NCI-H128 (cell line): ENCODE measurements at regions not wholly inside any gene's neighbourhood (a gene's known extent, or its start where the extent isn't known, plus 50 kb on each side); places are given as distances from the start of the nearest gene placed in this dataset.
"Not testable (repeated sequence)": the region's sequence is repeated elsewhere in the genome, so short reads cannot be mapped to it uniquely, and the experiment has no call there.

Source experiments
- DNase-seq: peaks from one replicate; lab custom pipeline; 2025; ENCODE audit not compliant: unreplicated experiment; lab: John Stamatoyannopoulos, UW

- DNase-seq = not testable (repeated sequence)
Measured at GRCh38 chr2:125353542-125353941, 1302.4 kb upstream of the GYPC start.

GRCh38 chr2:125364192-125364983, 1291.6 kb upstream of the GYPC start:
- DNase-seq = no peak

- DNase-seq = no peak
Measured at GRCh38 chr2:125364984-125365265, 1291.0 kb upstream of the GYPC start.

GRCh38 chr2:125371867-125372266, 1284.1 kb upstream of the GYPC start:
- DNase-seq = no peak

DNA sequence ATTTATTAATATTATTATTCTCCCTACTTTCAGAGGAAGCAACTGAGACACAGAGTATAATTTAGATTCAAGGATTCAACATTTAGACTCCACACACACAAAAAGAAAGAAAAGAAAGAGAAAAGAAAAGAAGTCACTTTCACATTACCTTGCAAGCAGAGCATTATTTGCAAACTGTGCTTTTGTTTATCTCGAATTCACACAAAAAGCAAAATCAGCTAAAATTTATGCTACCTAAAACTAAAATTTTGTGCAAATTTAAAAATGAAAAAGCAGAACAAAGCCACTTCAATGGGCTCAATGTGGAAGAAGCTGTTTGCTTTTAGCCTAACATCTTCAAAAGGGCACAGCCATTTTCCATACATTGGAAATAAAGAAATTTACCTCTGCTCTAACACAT, 1282.7 kb upstream of the GYPC start:
- no peak for DNase-seq

DNA sequence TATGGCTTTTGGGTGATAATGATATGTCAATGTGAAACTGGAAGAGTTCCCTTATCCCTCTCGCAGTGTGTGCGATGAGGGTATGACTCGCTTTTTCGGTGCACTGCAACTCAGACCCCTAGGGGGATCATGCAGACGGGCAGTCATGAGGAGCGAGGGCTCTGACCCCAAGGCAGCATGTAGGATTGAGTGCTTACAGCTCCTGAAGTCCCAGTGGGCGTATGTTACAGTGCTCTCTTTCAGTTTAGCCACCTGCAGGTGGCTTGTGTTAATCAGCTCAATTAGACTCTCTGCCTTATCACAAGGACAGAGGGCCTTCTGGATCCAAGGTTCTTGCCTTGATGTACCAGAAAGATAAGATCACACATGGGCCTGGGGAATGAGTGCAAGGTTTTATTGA, 1269.9 kb upstream of the GYPC start:
- DNase-seq = no peak

DNA sequence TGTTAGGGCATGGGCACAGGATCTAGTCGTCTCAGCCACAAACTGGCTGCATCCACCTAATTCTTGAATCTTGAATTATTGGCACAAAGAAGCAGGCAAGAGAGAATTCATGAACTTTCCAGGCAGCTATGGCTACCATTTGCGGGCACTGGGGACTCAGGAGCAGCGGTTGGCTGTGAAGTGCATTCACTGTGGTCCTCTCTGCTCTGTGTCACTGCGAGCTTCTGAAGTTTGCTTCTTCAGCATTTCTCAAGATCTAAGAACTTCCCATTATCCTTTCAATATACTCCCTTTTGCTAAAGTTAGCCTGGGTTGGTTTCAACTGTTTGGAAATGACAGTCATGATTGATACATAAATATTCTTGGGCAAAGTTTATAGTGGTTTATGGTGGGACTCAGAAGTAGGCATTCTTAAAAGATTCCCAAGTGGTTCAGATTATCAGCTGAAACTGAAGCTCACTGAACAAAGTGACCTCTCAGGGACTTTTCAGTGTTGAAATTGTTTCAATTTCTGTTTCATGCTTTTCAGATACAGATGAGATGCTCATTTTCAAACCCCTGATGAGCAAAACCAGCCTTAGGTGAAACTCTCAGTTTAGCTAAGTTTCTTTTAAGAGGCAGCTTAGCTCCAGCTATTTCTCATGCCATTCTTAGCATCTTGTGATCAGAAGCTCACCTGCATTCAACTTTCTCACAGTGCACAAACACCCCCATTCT, 1258.3 kb upstream of the GYPC start:
- DNase-seq = no peak

DNA sequence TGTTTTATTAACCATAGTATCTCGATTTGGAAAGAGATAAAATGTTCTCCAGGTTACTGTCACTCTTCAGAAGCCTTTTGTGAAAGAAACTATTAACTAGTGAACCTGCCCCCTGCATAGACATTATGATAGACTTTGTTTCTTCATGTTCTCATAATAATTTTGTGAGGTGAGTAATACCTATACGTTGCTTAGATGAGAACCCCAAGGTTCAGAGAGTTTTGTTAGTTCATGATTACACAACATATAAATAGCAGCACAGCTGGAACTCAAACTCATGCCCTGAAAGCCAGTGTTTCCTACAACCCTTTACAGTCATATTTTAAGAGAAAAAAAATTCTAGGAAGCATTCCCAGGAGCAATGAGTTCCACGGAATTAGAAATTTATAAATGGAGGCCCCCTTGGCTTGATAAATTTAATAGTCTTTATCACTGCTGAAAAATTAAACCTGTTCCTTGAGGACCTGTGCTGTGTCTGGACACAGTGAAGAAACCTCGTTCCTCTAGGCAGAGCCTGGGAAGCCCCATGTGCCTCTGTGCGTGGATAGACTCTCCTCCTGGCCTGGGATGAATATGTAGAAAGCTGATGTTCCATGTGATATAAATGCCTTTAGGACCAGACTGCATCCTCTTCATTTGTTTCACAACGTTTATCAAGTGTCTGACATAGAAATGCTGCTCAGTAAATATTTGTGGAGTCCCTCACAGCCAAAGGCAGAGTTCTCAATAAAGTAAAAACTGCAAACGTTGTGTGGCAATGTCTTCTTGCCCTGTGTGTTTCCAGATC, 1257.0 kb upstream of the GYPC start:
- no peak for DNase-seq

DNA sequence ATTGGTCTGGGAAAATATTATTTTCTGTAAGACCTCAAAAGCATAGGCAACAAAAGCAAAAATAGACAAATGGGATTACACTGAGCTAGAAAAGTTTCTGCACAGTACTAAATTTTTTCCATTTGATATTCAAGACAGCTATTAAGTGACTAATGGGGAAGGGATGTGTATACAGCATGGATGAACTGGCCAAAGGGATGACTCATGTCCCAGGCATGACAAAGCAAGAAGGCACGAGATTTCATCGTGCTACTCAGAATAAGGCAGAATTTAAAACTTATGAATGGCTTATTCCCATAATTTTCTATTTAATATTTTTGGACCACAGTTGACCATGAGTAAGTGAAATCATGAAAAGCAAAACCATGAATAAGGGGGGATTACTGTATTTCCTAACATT, 1250.1 kb upstream of the GYPC start:
- no peak for DNase-seq

DNA sequence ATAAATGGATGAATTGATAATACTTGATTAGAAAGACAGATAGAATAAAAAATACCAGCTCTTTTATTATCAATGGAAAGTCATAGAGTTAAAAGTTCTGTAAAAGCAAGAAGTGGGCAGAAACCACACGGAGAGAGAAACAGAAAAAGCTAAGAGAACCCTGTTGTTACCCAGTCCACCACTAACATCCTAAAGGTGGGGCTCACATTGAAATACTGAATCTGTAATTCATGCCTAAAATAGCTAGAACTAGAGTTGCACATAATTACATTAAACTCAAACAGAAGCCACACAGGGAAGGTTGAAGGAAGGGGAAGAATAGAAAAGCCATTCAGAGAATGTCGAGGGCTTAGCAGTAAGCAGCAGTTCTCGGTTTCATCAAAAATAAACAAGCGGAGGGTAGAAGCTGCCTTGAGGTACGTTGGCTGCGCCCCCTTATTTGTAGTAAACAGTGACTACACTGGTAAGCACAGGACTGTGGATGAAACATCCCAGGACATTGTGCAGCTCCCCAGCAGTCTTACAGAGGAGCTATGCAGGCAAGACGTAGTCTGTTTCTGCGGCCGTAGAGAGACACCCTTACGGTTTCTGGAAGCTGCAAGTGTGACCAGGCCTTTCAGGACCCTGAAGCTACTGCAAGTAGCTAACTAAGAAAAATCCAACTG, 1247.0 kb upstream of the GYPC start:
- DNase-seq = no peak

- no peak for DNase-seq
Measured at GRCh38 chr2:125418483-125418882, 1237.5 kb upstream of the GYPC start.

- not testable (repeated sequence) for DNase-seq
Measured at GRCh38 chr2:125422198-125422770, 1233.7 kb upstream of the GYPC start.

- no peak for DNase-seq
Measured at GRCh38 chr2:125424266-125424785, 1231.6 kb upstream of the GYPC start.

DNA sequence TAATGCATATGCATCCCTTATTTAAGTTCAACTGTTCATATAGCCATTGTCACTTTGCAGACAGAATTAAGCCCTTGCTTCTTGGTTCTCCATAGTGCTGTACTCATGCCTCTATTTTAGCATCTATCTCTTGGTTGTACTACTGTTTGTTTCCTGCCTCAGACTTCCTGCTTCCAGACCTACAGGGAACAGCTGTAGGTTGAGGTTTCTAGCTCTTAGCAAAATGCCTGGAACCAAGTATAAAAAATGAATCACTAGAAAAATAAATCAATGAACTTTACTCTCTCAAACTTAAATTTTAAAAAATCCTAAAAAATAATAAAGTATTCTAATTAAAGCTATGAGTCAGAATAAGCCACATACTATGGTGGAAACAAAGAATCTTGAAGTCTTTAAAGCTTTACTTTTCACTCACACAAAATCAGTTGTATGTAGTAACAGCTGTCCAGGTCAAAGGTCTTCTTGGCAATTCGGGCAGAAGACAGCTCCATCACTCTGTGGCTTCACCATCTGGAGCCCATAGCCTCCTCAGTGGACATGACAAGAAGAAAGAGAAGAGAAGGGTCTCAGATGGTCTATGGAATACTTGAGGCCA, 1228.1 kb upstream of the GYPC start:
- DNase-seq = no peak

- no peak for DNase-seq
Measured at GRCh38 chr2:125444106-125444505, 1211.9 kb upstream of the GYPC start.

- no peak for DNase-seq
Measured at GRCh38 chr2:125445495-125445894, 1210.5 kb upstream of the GYPC start.

- no peak for DNase-seq
Measured at GRCh38 chr2:125450092-125450491, 1205.9 kb upstream of the GYPC start.

DNA sequence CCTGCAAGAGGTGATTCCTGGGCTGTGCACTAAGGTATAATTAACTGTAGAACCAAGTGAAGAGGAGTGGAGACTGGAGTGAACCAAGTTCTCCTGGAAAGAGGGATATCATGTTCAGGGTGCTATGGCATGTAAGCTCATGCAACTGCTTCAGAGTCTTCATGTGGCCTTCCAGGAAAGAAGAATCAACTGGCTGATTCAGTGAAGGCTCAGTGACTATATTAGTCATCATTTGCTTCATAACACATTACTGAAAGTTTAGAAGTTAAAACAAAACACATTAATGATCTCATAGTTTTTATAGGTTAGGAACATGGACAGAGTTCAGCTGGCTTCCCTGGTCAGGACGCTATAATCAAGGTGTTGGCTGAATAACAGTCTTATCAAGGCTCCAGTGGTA, 1200.8 kb upstream of the GYPC start:
- DNase-seq = no peak

GRCh38 chr2:125456693-125457363, 1199.1 kb upstream of the GYPC start:
- peak; percentile 38 for DNase-seq

- no peak for DNase-seq
Measured at GRCh38 chr2:125471963-125472362, 1184.0 kb upstream of the GYPC start.
